ENCODE measurements at regions not wholly inside any gene's neighbourhood (a gene's known extent, or its start where the extent isn't known, plus 50 kb on each side); places are given as distances from the start of the nearest gene placed in this dataset.

- no peak for DNase-seq (ENCODE audit: low read depth)
- TF ChIP-seq CTCF (IDR thresholded peaks at IDR 0.05; ENCODE audit: control insufficient read depth, insufficient read depth, low read depth, low read length, missing control alignments): no peak
- no peak overlapping the region for H3K4me3 ChIP-seq (ENCODE audit: control insufficient read depth, low read depth, low read length)
Measured at GRCh38 chr6:170160628-170161611, 130.0 kb downstream of the DLL1 start.

- no peak for TF ChIP-seq CTCF (IDR thresholded peaks at IDR 0.05; ENCODE audit: control insufficient read depth, insufficient read depth, low read depth, low read length, missing control alignments)
- no peak overlapping the region for H3K4me3 ChIP-seq (ENCODE audit: control insufficient read depth, low read depth, low read length)
- DNase-seq (ENCODE audit: low read depth): no peak
Measured at GRCh38 chr6:170160031-170160627, 130.7 kb downstream of the DLL1 start.

GRCh38 chr6:170159022-170159965, 131.6 kb downstream of the DLL1 start:
- DNase-seq (ENCODE audit: low read depth): no peak
- no peak for TF ChIP-seq CTCF (IDR thresholded peaks at IDR 0.05; ENCODE audit: control insufficient read depth, insufficient read depth, low read depth, low read length, missing control alignments)
- no peak overlapping the region for H3K4me3 ChIP-seq (ENCODE audit: control insufficient read depth, low read depth, low read length)

DNA sequence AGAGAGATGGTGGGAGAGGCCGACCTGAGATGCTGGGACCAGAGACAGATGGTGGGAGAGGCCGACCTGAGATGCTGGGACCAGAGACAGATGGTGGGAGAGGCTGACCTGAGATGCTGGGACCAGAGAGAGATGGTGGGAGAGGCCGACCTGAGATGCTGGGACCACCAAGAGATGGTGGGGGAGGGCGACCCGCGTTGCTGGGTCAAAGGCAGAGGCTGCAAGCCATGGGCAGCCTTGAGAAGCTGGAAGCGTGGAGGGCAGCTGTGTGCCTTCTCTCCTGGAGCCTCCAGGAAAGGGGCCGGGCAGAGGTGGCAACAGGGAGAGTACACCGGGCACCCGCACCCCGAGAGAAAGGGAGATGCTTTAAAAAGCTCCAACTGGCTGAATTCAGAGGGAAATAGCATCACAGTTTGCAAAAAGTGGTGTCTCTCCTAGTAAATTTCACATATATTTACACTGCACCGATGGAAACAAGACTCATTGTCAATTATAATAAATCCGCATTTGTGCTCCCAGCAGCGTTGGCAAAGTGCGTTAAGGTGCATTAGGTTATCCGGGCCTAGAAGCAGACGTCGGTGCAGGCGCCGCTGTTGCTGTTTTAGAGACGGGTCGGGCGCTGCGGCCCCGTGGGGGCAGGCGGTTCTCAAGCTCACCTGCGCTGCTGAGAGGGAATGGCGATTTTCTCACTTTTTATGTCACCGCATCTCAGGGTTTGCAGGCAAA, 132.4 kb downstream of the DLL1 start:
- no peak overlapping the region for H3K4me3 ChIP-seq (ENCODE audit: control insufficient read depth, low read depth, low read length)
- no peak for DNase-seq (ENCODE audit: low read depth)
- no peak for TF ChIP-seq CTCF (IDR thresholded peaks at IDR 0.05; ENCODE audit: control insufficient read depth, insufficient read depth, low read depth, low read length, missing control alignments)

DNA sequence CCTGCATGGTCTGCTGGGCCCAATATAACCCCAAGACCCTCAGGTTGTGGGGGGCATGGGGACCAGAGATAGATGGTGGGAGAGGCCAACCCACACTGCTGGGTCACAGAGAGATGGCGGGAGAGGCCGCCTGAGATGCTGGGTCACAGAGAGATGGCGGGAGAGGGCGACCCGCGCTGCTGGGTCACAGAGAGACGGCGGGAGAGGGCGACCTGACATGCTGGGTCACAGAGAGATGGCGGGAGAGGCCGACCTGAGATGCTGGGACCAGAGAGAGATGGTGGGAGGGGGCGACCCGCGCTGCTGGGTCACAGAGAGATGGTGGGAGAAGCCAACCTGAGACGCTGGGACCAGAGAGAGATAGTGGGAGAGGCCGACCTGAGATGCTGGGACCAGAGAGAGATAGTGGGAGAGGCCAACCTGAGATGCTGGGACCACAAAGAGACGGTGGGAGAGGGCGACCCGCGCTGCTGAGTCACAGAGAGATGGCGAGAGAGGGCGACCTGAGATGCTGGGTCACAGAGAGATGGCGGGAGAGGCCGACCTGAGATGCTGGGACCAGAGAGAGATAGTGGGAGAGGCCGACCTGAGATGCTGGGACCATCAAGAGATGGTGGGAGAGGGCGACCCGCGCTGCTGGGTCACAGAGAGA, 133.2 kb downstream of the DLL1 start:
- no peak overlapping the region for H3K4me3 ChIP-seq (ENCODE audit: control insufficient read depth, low read depth, low read length)
- TF ChIP-seq CTCF (IDR thresholded peaks at IDR 0.05; ENCODE audit: control insufficient read depth, insufficient read depth, low read depth, low read length, missing control alignments): no peak
- DNase-seq (ENCODE audit: low read depth): no peak
